Heart left ventricle (tissue), 16 donors: ENCODE measurements at regions not wholly inside any gene's neighbourhood (a gene's known extent, or its start where the extent isn't known, plus 50 kb on each side); places are given as distances from the start of the nearest gene placed in this dataset.

Source experiments
- ATAC-seq, 4 donors: fragments of 200-7000 bp; cut with Tn5 transposase; one replicate each; pipeline ENCODE4 v1.9.1; 2020 to 2022; ENCODE audit warnings: moderate library complexity in 4 of 4, mild to moderate bottlenecking in 3 of 4, moderate number of reproducible peaks in 1 of 4
- DNase-seq, 5 donors: peaks; one replicate each; pipeline ENCODE4 v3.0.0-alpha.2; 2020
- H3K27ac ChIP-seq, 12 donors: fragments of 200-600 bp; sonication (generic) in 4 of 12; one replicate each; pipeline versions ENCODE4 v1.5.0 to v1.8.0; 2016 to 2022; ENCODE audit warnings: mild to moderate bottlenecking in 2 of 12
- H3K27me3 ChIP-seq, 9 donors: fragments of 200-600 bp; sonication (generic) in 2 of 9; one replicate each; pipeline versions ENCODE4 v1.5.1 to v1.8.0; 2016 to 2022; ENCODE audit warnings: mild to moderate bottlenecking in 3 of 9
- H3K36me3 ChIP-seq, 9 donors: fragments of 200-600 bp; sonication (generic) in 2 of 9; one replicate each; pipeline versions ENCODE4 v1.5.0 to v1.8.0; 2018 to 2022; ENCODE audit warnings: mild to moderate bottlenecking in 2 of 9
- H3K4me1 ChIP-seq, 12 donors: fragments of 200-600 bp; sonication (generic) in 4 of 12; one replicate each; pipeline versions ENCODE4 v1.5.0 to v1.8.0; 2016 to 2022; ENCODE audit warnings: mild to moderate bottlenecking in 3 of 12
- H3K4me3 ChIP-seq, 12 donors: fragments of 200-600 bp; sonication (generic) in 4 of 12; one replicate each; pipeline versions ENCODE4 v1.5.0 to v1.8.0; 2017 to 2022; ENCODE audit warnings: mild to moderate bottlenecking in 9 of 12, moderate library complexity in 4 of 12
- H3K9me3 ChIP-seq, 12 donors: fragments of 200-600 bp; sonication (generic) in 4 of 12; one replicate each; pipeline versions ENCODE4 v1.5.0 to v1.8.0; 2016 to 2022; ENCODE audit warnings: mild to moderate bottlenecking in 1 of 12
- CTCF ChIP-seq, 12 donors: fragments of 200-600 bp; sonication (generic) in 4 of 12; IDR thresholded peaks; one replicate each; pipeline versions ENCODE4 v1.5.0 to v1.8.0; 2018 to 2022; ENCODE audit warnings: antibody characterized with exemption in 12 of 12, mild to moderate bottlenecking in 5 of 12
- POLR2A ChIP-seq, 2 donors: fragments of 450-650 bp; IDR thresholded peaks; one replicate each; pipeline ENCODE4 v1.6.1; 2017; ENCODE audit warnings: antibody characterized with exemption in 2 of 2, mild to moderate bottlenecking in 2 of 2, moderate library complexity in 2 of 2
- WGBS, 4 donors: extraction: QIAGEN DNeasy Blood & Tissue Kit in 2 of 4; methylation state at CpG; one replicate each; pipeline versions ENCODE4 v1.1.5 to v1.1.7; 2013 to 2018; 5-methylcytosine and 5-hydroxymethylcytosine counted together
- intact Hi-C, 10 donors: fragments of 100-400 bp; cut with DNase I; formaldehyde crosslinking; loops; one replicate each; pipeline versions ENCODE4 v1.11.1 to v1.14.2; 2022
- donor health status: ischemic (EF 13 %, LVEDD 7.1; RV severe dilation, severe dysfunction).
- donor health status: healthy with polysubstance abuse.
- donor health status: DM: no; HTN: yes; CAD: no.
- donor health status: DM: no; HTN: no; CAD: no.
- donor health status: ischemic (EF 25% LVEDD 6.9; RV normal size, moderate dysfunction).
- donor health status: ischemic (EF 25% LVEDD 5.7; RV mildly dilated, moderate dysfunction).
- donor health status: healthy.
- donor health status: DM: yes; HTN: yes; CAD: no.
- donor health status: ischemic (EF 35%, LVEDD 5.7; RV mildly dilated, moderate dysfunction).
- donor health status: nonischemic (EF 11% LVEDD 7.7; RV severe dilation, severe dysfunction).
- donor health status: DM: yes; HTN: yes; CAD: no.
- donor health status: PGD.
- donor health status: ischemic (EF 29% LVEDD 5.4; RV normal size, mild dysfunction).
- donor health status: nonischemic (EF 23%, LVEDD 6.1; RV moderate dilation, normal function).

- H3K9me3 ChIP-seq, result no peaks in the 10 kb centered on the region
- ATAC-seq, result no peak
- H3K4me3 ChIP-seq, result no peak overlapping the region
- intact Hi-C loops, result no loop called here
- peaks cover 0 to 6% (median 0%) of the 10 kb centered on the region in 12 donors for H3K4me1 ChIP-seq
- H3K27me3 ChIP-seq, result no peaks in the 10 kb centered on the region
- DNase-seq, result no peak
- no peaks in the 10 kb centered on the region for H3K36me3 ChIP-seq
- 70 to 89% (median 85%) methylated on average over 1 of the region's 1 CpG for WGBS, 4 donors
- TF ChIP-seq CTCF (IDR thresholded peaks at IDR 0.05) (no peak), POLR2A (IDR thresholded peaks at IDR 0.05) (no peak)
- H3K27ac ChIP-seq, result no peak overlapping the region
Measured at GRCh38 chr10:20988357-20988983, 91.4 kb upstream of the NEBL start.

- DNase-seq (no peak), ATAC-seq (no peak)
- no peak overlapping the region for H3K27ac ChIP-seq
- no peaks in the 10 kb centered on the region for H3K36me3 ChIP-seq
- WGBS, 4 donors, result 59 to 82% (median 64%) methylated on average over 2 of the region's 2 CpGs
- no peak for TF ChIP-seq POLR2A (IDR thresholded peaks at IDR 0.05)
- no peak for TF ChIP-seq CTCF (IDR thresholded peaks at IDR 0.05)
- no peaks in the 10 kb centered on the region for H3K27me3 ChIP-seq
- intact Hi-C loops, result no loop called here
- H3K4me3 ChIP-seq, result no peak overlapping the region
- peaks cover 0 to 6% (median 0%) of the 10 kb centered on the region in 12 donors for H3K4me1 ChIP-seq
- H3K9me3 ChIP-seq, result peaks cover 0 to 4% (median 0%) of the 10 kb centered on the region in 12 donors
Measured at GRCh38 chr10:20986049-20986448, 88.9 kb upstream of the NEBL start.

GRCh38 chr10:20984662-20985061, 87.6 kb upstream of the NEBL start:
- DNase-seq, result no peak
- no peaks in the 10 kb centered on the region for H3K27me3 ChIP-seq
- H3K27ac ChIP-seq, result no peak overlapping the region
- H3K9me3 ChIP-seq, result peaks cover 0 to 4% (median 0%) of the 10 kb centered on the region in 12 donors
- peaks cover 0 to 6% (median 0%) of the 10 kb centered on the region in 12 donors for H3K4me1 ChIP-seq
- no peaks in the 10 kb centered on the region for H3K36me3 ChIP-seq
- no peak for ATAC-seq
- intact Hi-C loops, result no loop called here
- no peak overlapping the region for H3K4me3 ChIP-seq
- TF ChIP-seq POLR2A (IDR thresholded peaks at IDR 0.05), result no peak
- no peak for TF ChIP-seq CTCF (IDR thresholded peaks at IDR 0.05)
- 71 to 79% (median 77%) methylated on average over 6 to 8 of the region's 8 CpGs for WGBS, 4 donors

- intact Hi-C loops, result no loop called here
- H3K36me3 ChIP-seq, result no peaks in the 10 kb centered on the region
- 87 to 100% (median 91%) methylated on average over 2 of the region's 2 CpGs for WGBS, 4 donors
- no peak overlapping the region for H3K4me3 ChIP-seq
- ATAC-seq, result no peak
- no peaks in the 10 kb centered on the region for H3K27me3 ChIP-seq
- peaks cover 0 to 4% (median 0%) of the 10 kb centered on the region in 12 donors for H3K9me3 ChIP-seq
- TF ChIP-seq CTCF (IDR thresholded peaks at IDR 0.05) (no peak), POLR2A (IDR thresholded peaks at IDR 0.05) (no peak)
- no peak overlapping the region for H3K27ac ChIP-seq
- DNase-seq, result no peak
- peaks cover 0 to 18% (median 1%) of the 10 kb centered on the region in 12 donors for H3K4me1 ChIP-seq
Measured at GRCh38 chr10:20981419-20981953, 84.4 kb upstream of the NEBL start.
